ENCODE measurements at regions not wholly inside any gene's neighbourhood (a gene's known extent, or its start where the extent isn't known, plus 50 kb on each side); places are given as distances from the start of the nearest gene placed in this dataset.
"Not testable (repeated sequence)": the region's sequence is repeated elsewhere in the genome, so short reads cannot be mapped to it uniquely, and the experiment has no call there.

DNA sequence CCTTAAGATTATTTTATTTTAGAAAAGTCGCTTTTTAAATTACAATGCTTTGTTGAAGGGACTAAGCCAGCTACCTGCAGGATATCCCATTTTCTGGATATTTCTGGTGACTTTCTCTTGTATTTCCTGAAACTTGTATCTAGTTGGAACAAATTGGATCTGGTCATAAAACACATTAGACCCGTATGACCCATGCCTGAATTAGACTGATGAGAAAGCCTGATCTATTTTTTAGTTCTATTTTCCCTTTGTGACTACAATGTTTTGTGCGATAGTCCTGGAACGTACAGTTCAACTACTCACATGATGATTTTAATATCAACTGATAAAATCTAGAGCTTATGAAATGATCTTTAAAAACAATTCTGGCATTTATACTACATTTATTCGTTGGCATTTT is 151.8 kb downstream of the RHOU start:
- Histone ChIP-seq H4K8ac (ENCODE audit: low read depth, low read length) (no peak overlapping the region), H3K79me2 (ENCODE audit: control insufficient read depth, insufficient read depth, low read length) (no peaks in the 10 kb centered on the region), H3K56ac (ENCODE audit: low read length) (no peak overlapping the region), H2AK5ac (ENCODE audit: low read length) (no peak overlapping the region), H3K4me2 (ENCODE audit: low read length) (no peak overlapping the region), H3K27ac (ENCODE audit: low read depth, low read length) (no peak overlapping the region), H3K4me1 (ENCODE audit: control insufficient read depth, low read depth, low read length) (peaks cover 3% of the 10 kb centered on the region), H3K79me1 (ENCODE audit: low read length) (no peaks in the 10 kb centered on the region), H3K4ac (ENCODE audit: low read depth, low read length) (no peak overlapping the region), H2BK5ac (ENCODE audit: low read length) (no peak overlapping the region), H3K23ac (ENCODE audit: low read length) (no peak overlapping the region), H3K27me3 (ENCODE audit: insufficient read depth, low read length, poor library complexity) (no peaks in the 10 kb centered on the region), H3K4me3 (ENCODE audit: low read length) (no peak overlapping the region), H2BK120ac (ENCODE audit: low read depth, low read length) (no peak overlapping the region), H3K9ac (ENCODE audit: low read length) (no peak overlapping the region), H2BK15ac (replicated peaks; ENCODE audit: low read depth) (no peak overlapping the region), H4K5ac (ENCODE audit: low read length) (no peak overlapping the region), H3K18ac (ENCODE audit: low read length) (no peak overlapping the region), H3K36me3 (ENCODE audit: control insufficient read depth, insufficient read depth, low read length) (no peaks in the 10 kb centered on the region)
- WGBS (ENCODE audit: extremely low coverage, insufficient coverage, low lambda C conversion rate): no CpG with 5 or more reads among the region's 5 CpGs
- DNase-seq: no peak

GRCh38 chr1:228887960-228888359 is 152.7 kb downstream of the RHOU start:
- H3K27me3 ChIP-seq (ENCODE audit: insufficient read depth, low read length, poor library complexity): no peaks in the 10 kb centered on the region
- H4K8ac ChIP-seq (ENCODE audit: low read depth, low read length): no peak overlapping the region
- no peak overlapping the region for H3K4me3 ChIP-seq (ENCODE audit: low read length)
- H3K4ac ChIP-seq (ENCODE audit: low read depth, low read length): no peak overlapping the region
- no peak overlapping the region for H3K18ac ChIP-seq (ENCODE audit: low read length)
- no peak overlapping the region for H3K23ac ChIP-seq (ENCODE audit: low read length)
- WGBS (ENCODE audit: extremely low coverage, insufficient coverage, low lambda C conversion rate): no CpG with 5 or more reads among the region's 1 CpG
- H2BK120ac ChIP-seq (ENCODE audit: low read depth, low read length): no peak overlapping the region
- no peak overlapping the region for H4K5ac ChIP-seq (ENCODE audit: low read length)
- H3K27ac ChIP-seq (ENCODE audit: low read depth, low read length): no peak overlapping the region
- H2AK5ac ChIP-seq (ENCODE audit: low read length): no peak overlapping the region
- H3K36me3 ChIP-seq (ENCODE audit: control insufficient read depth, insufficient read depth, low read length): no peaks in the 10 kb centered on the region
- H3K4me1 ChIP-seq (ENCODE audit: control insufficient read depth, low read depth, low read length): no peaks in the 10 kb centered on the region
- no peaks in the 10 kb centered on the region for H3K79me1 ChIP-seq (ENCODE audit: low read length)
- no peak overlapping the region for H3K9ac ChIP-seq (ENCODE audit: low read length)
- H2BK5ac ChIP-seq (ENCODE audit: low read length): no peak overlapping the region
- no peak overlapping the region for H2BK15ac ChIP-seq (replicated peaks; ENCODE audit: low read depth)
- no peak for DNase-seq
- H3K56ac ChIP-seq (ENCODE audit: low read length): no peak overlapping the region
- no peak overlapping the region for H3K4me2 ChIP-seq (ENCODE audit: low read length)
- no peaks in the 10 kb centered on the region for H3K79me2 ChIP-seq (ENCODE audit: control insufficient read depth, insufficient read depth, low read length)

GRCh38 chr1:228889289-228889688 is 154.0 kb downstream of the RHOU start:
- Histone ChIP-seq H3K4me1 (ENCODE audit: control insufficient read depth, low read depth, low read length) (no peaks in the 10 kb centered on the region), H3K4me3 (ENCODE audit: low read length) (no peak overlapping the region), H3K36me3 (ENCODE audit: control insufficient read depth, insufficient read depth, low read length) (no peaks in the 10 kb centered on the region), H3K27me3 (ENCODE audit: insufficient read depth, low read length, poor library complexity) (no peaks in the 10 kb centered on the region), H2BK5ac (ENCODE audit: low read length) (no peak overlapping the region), H4K5ac (ENCODE audit: low read length) (no peak overlapping the region), H2BK15ac (replicated peaks; ENCODE audit: low read depth) (no peak overlapping the region), H3K9ac (ENCODE audit: low read length) (no peak overlapping the region), H3K4me2 (ENCODE audit: low read length) (no peak overlapping the region), H3K56ac (ENCODE audit: low read length) (no peak overlapping the region), H4K8ac (ENCODE audit: low read depth, low read length) (no peak overlapping the region), H3K79me2 (ENCODE audit: control insufficient read depth, insufficient read depth, low read length) (no peaks in the 10 kb centered on the region), H3K79me1 (ENCODE audit: low read length) (no peaks in the 10 kb centered on the region), H3K4ac (ENCODE audit: low read depth, low read length) (no peak overlapping the region), H3K23ac (ENCODE audit: low read length) (no peak overlapping the region), H3K27ac (ENCODE audit: low read depth, low read length) (no peak overlapping the region), H2AK5ac (ENCODE audit: low read length) (no peak overlapping the region), H3K18ac (ENCODE audit: low read length) (no peak overlapping the region), H2BK120ac (ENCODE audit: low read depth, low read length) (no peak overlapping the region)
- no peak for DNase-seq
- WGBS (ENCODE audit: extremely low coverage, insufficient coverage, low lambda C conversion rate): no CpG with 5 or more reads among the region's 2 CpGs

DNA sequence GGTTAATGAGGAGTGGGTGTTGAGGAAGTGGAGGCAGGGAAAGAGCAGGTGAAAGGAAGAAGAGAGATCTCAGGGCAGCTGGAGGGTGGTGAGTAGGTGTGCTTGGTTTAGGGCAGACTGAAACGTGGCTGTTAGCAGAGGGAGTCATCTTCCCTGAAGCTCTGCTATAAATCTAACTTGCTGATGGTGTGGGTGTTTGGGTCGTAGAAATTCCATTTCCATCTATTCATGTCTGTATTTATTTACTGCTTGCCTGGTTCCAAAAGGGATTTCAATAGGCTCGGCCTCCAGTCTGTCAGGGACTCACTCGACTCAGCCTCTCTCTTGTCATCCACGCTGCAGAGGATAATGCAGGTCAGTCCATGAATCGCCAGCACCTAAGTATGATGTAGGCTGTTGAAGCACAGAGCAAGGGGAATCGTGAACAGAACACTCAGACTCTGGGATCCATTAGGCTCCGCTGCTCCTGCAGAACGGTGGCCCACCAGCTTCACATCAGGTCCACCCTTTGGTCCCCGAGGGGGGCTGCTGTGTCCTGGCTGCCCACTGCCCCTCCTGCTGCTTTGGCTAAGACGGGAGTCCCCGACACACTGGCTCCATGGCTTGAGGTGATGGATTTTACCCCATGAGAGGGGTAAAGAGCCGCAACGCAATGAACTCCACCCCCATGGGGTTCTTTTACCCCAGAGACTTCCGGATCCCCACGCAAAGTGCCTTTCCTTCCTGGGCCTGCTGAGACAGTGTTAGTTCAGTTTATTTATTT is 156.2 kb downstream of the RHOU start:
- Histone ChIP-seq H4K5ac (ENCODE audit: low read length) (no peak overlapping the region), H3K4me1 (ENCODE audit: control insufficient read depth, low read depth, low read length) (no peaks in the 10 kb centered on the region), H3K23ac (ENCODE audit: low read length) (no peak overlapping the region)

GRCh38 chr1:228892200-228892599 is 156.9 kb downstream of the RHOU start:
- WGBS (ENCODE audit: extremely low coverage, insufficient coverage, low lambda C conversion rate): no CpG with 5 or more reads among the region's 4 CpGs
- H2BK15ac ChIP-seq (replicated peaks; ENCODE audit: low read depth); H3K36me3 ChIP-seq (ENCODE audit: control insufficient read depth, insufficient read depth, low read length); H3K27ac ChIP-seq (ENCODE audit: low read depth, low read length); H3K79me1 ChIP-seq (ENCODE audit: low read length); H2BK120ac ChIP-seq (ENCODE audit: low read depth, low read length); H3K4me3 ChIP-seq (ENCODE audit: low read length); H3K79me2 ChIP-seq (ENCODE audit: control insufficient read depth, insufficient read depth, low read length); H3K23ac ChIP-seq (ENCODE audit: low read length); H2AK5ac ChIP-seq (ENCODE audit: low read length); H3K4me2 ChIP-seq (ENCODE audit: low read length); H3K4ac ChIP-seq (ENCODE audit: low read depth, low read length); H3K27me3 ChIP-seq (ENCODE audit: insufficient read depth, low read length, poor library complexity); H3K56ac ChIP-seq (ENCODE audit: low read length); H3K9ac ChIP-seq (ENCODE audit: low read length); H4K5ac ChIP-seq (ENCODE audit: low read length); H2BK5ac ChIP-seq (ENCODE audit: low read length); H4K8ac ChIP-seq (ENCODE audit: low read depth, low read length); H3K18ac ChIP-seq (ENCODE audit: low read length); H3K4me1 ChIP-seq (ENCODE audit: control insufficient read depth, low read depth, low read length); DNase-seq: not testable (repeated sequence)

More for the DNA sequence above, 156.2 kb downstream of the RHOU start:
- Histone ChIP-seq H3K4me3 (ENCODE audit: low read length) (no peak overlapping the region), H3K4me2 (ENCODE audit: low read length) (no peak overlapping the region), H3K4ac (ENCODE audit: low read depth, low read length) (no peak overlapping the region), H3K27me3 (ENCODE audit: insufficient read depth, low read length, poor library complexity) (no peaks in the 10 kb centered on the region), H2BK5ac (ENCODE audit: low read length) (no peak overlapping the region), H2BK120ac (ENCODE audit: low read depth, low read length) (no peak overlapping the region), H2BK15ac (replicated peaks; ENCODE audit: low read depth) (no peak overlapping the region), H3K27ac (ENCODE audit: low read depth, low read length) (no peak overlapping the region), H3K79me2 (ENCODE audit: control insufficient read depth, insufficient read depth, low read length) (no peaks in the 10 kb centered on the region), H2AK5ac (ENCODE audit: low read length) (no peak overlapping the region), H4K8ac (ENCODE audit: low read depth, low read length) (no peak overlapping the region), H3K9ac (ENCODE audit: low read length) (no peak overlapping the region), H3K56ac (ENCODE audit: low read length) (no peak overlapping the region), H3K79me1 (ENCODE audit: low read length) (no peaks in the 10 kb centered on the region), H3K18ac (ENCODE audit: low read length) (no peak overlapping the region), H3K36me3 (ENCODE audit: control insufficient read depth, insufficient read depth, low read length) (no peaks in the 10 kb centered on the region)
- DNase-seq: no peak
- no CpG with 5 or more reads among the region's 16 CpGs for WGBS (ENCODE audit: extremely low coverage, insufficient coverage, low lambda C conversion rate)

DNA sequence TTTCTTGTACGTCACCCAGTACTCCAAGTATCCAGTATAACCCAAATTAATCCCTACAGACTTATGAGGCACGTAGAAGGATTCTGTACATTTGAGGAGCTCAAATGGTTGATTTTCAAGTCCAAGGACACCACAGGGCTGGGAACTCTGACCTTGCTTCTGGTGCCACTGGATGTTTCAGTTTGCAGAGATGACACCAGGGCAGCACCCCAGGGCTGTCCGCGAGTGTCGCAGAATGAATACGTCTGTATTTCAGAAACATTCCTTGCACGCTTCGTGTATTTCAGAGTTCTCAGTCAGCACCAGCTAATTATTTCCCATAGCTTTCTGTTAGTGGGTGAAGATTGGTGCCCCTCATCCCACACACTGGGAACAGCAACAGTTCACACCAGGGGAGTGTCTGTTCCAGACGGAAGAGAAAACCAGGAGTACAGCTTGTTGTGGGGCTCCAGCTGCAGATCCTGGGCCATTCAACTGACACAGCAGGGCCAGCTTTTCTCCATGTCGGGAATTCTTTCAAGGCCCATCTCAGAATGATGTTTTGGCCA is 159.2 kb downstream of the RHOU start:
- no peak overlapping the region for H2AK5ac ChIP-seq (ENCODE audit: low read length)
- no peak overlapping the region for H3K4me3 ChIP-seq (ENCODE audit: low read length)
- H4K8ac ChIP-seq (ENCODE audit: low read depth, low read length): no peak overlapping the region
- H3K27me3 ChIP-seq (ENCODE audit: insufficient read depth, low read length, poor library complexity): no peaks in the 10 kb centered on the region
- H2BK15ac ChIP-seq (replicated peaks; ENCODE audit: low read depth): no peak overlapping the region
- no peak overlapping the region for H3K18ac ChIP-seq (ENCODE audit: low read length)
- no peak overlapping the region for H2BK120ac ChIP-seq (ENCODE audit: low read depth, low read length)
- no peak overlapping the region for H3K56ac ChIP-seq (ENCODE audit: low read length)
- WGBS (ENCODE audit: extremely low coverage, insufficient coverage, low lambda C conversion rate): no CpG with 5 or more reads among the region's 10 CpGs
- no peak overlapping the region for H3K4me2 ChIP-seq (ENCODE audit: low read length)
- no peaks in the 10 kb centered on the region for H3K79me2 ChIP-seq (ENCODE audit: control insufficient read depth, insufficient read depth, low read length)
- H3K36me3 ChIP-seq (ENCODE audit: control insufficient read depth, insufficient read depth, low read length): no peaks in the 10 kb centered on the region
- H3K4me1 ChIP-seq (ENCODE audit: control insufficient read depth, low read depth, low read length): no peaks in the 10 kb centered on the region
- no peak for DNase-seq
- no peak overlapping the region for H4K5ac ChIP-seq (ENCODE audit: low read length)
- H3K23ac ChIP-seq (ENCODE audit: low read length): no peak overlapping the region
- H3K79me1 ChIP-seq (ENCODE audit: low read length): no peaks in the 10 kb centered on the region
- H3K9ac ChIP-seq (ENCODE audit: low read length): no peak overlapping the region
- no peak overlapping the region for H2BK5ac ChIP-seq (ENCODE audit: low read length)
- no peak overlapping the region for H3K27ac ChIP-seq (ENCODE audit: low read depth, low read length)
- no peak overlapping the region for H3K4ac ChIP-seq (ENCODE audit: low read depth, low read length)

Measured in mesendoderm (in vitro differentiated cells).